GM21360 (cell line): ENCODE measurements at regions not wholly inside any gene's neighbourhood (a gene's known extent, or its start where the extent isn't known, plus 50 kb on each side); places are given as distances from the start of the nearest gene placed in this dataset.
"Not testable (repeated sequence)": the region's sequence is repeated elsewhere in the genome, so short reads cannot be mapped to it uniquely, and the experiment has no call there.

ENCODE experiments used
- ATAC-seq: cut with Tn5 transposase; IDR thresholded peaks from one replicate; pipeline ENCODE4 v1.9.1; 2021; ENCODE audit warnings: mild to moderate bottlenecking, moderate library complexity; ENCODE audit not compliant: unreplicated experiment

DNA sequence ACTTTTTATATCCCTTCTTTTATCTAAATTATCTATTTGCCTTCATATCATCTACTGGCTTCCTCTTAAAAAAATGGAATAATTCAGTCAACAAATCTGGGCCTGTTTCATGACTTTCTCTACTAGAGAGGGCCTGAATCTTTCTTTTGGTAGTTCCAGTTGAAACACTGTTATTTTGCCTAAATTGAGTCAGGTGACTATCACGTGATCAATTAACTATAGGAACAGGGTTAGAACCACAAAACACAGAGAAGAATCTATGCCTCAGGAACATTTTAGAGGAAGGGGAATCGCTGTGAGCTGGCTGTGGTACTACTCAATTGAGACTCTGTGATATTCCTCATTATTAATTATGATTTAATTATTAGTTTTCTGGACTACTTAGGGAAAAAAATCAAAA lies 736.7 kb upstream of the PITX2 start:
- no peak for ATAC-seq

- ATAC-seq: no peak
These were observed 738.0 kb upstream of the PITX2 start for GRCh38 chr4:111360906-111361305.

DNA sequence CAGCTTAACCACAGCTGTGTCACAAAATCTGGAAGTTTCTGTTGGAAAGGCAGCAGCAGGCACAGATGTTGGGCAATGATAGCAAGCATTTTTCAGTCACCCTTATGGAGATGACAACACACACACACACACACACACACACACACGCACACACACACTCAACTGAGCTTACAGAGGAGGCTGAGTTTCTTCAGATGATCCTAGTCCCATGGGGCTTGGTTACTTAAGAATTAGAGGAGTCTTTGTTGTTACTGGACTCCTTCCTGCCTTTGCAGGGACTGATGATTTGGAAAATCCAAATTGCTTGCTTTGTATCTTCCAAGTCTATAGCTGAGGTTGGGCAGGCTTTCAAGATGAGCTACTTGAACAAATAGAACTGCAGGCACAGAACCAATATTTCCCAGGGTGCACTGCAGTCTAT lies 740.1 kb upstream of the PITX2 start:
- no peak for ATAC-seq

DNA sequence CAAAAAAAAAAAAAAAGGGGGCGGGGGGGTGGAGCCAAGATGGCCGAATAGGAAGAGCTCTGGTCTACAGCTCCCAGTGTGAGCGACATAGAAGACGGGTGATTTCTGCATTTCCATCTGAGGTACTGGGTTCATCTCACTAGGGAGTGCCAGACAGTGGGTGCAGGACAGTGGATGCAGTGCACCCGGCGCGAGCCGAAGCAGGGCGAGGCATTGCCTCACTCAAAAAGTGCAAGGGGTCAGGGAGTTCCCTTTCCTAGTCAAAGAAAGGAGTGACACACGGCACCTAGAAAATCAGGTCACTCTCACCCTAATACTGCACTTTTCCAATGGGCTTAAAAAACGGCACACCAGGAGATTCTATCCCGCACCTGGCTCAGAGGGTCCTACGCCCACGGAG lies 755.0 kb upstream of the PITX2 start:
- ATAC-seq: not testable (repeated sequence)

DNA sequence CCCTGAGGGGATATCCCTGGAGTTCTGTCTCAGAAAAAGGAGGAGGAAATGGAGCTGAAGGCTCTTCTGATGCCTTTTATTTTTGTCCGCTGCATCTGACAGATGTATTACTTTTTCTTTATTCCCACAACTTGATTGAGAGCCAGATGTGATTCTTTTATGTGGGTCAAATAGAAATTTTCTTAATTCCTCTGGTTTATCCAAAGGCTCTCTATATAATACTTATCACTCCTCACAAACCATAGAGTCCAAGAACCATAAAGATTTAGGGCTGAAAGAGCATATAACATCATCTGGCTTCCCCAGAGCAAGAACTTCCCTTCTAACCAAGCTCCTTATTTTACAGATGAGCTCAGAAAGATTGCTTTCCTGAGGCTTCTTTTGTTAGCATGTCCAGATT lies 756.7 kb upstream of the FAM241A start:
- no peak for ATAC-seq

DNA sequence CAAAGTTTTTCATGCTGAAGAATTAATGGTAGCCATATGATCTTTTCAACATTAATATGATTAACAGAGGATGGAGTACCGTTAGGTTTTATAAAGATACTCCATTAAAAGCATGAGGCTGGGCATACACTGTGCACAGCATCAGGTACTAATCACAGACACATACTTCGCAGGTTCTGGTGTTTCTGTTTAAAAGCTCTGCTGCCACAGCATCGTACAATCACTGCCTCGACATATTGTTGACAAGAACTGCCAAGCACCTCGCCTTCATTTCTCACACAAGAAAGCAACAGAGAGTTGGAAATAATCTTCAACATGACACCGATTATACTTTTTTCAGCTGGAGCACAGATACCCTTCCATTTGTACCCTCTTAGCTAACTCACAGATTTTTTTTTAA lies 753.4 kb upstream of the FAM241A start:
- ATAC-seq: no peak

- no peak for ATAC-seq
These were observed 751.5 kb upstream of the FAM241A start for GRCh38 chr4:111393781-111394180.

- ATAC-seq: no peak
These were observed 746.3 kb upstream of the FAM241A start for GRCh38 chr4:111398906-111399330.

DNA sequence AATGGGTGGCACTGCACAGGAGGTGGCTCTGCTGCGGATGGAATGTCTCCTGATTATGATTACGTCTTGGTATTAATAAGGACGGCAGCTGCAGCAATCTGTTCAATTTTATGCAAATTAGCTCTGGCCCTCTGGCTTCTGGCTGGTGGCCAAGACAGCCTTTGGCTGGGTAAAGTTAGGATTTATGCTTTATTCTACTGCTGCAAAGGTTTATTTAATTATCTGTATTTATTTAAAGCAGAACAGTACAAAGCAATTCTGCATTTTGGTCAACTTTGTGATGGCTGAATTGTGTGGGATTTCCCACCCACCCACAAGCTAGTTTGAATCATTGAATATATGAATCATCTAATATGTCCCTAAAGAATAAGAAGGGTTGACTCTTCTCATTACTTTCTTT lies 745.6 kb upstream of the FAM241A start:
- ATAC-seq: no peak

GRCh38 chr4:111400741-111401140 lies 744.5 kb upstream of the FAM241A start:
- no peak for ATAC-seq

DNA sequence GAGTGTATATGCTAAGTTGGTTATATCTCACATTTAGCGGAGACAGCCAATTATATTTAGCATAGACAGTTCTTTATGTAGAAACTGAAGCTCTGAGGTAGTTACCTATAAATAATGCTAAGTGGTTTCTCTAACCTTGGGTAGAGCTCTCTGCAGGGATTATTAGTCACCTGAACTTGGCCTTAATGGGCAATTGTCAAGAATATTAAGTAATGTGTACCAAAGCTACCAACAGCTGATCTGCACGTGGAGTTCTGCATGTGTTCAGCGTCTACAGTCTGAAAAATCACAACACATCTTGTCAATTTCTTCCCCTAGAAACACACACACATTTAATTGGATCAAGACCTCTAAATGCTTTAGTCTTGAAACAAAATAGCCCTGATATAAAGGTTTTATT lies 740.6 kb upstream of the FAM241A start:
- ATAC-seq: no peak

DNA sequence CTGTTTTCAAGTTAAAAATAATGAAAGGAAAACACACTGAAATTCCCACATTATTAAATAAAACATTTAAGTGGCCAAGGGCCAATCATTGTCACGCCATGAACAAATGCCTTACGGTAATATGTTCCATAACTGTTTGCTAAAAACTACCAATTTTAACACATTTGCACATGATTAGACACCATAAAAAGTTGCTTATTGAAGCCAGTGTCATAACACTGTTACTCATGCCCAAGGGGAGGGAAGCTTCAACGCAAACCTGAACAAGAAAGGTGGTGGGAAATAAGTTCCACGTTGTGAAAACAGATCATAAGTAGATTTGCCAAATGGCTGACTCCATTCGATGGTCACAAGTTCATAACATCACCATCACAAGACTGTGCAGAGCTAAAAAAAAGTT lies 739.3 kb upstream of the FAM241A start:
- ATAC-seq: no peak

DNA sequence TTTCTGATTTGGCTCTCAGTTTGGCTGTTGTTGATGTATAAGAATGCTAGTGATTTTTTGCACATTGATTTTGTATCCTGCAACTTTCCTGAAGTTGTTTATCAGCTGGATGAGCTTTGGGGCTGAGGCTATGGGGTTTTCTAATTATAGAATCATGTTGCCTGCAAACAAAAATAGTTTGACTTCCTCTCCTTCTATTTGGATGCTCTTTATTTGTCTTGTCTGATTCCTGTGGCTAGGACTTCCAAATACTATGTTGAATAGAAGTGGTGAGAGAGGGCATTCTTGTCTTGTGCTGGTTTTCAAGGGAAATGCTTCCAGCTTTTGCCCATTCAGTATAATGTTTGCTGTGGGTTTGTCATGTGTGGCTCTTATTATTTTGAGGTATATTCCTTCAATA lies 734.7 kb upstream of the FAM241A start:
- no peak for ATAC-seq

GRCh38 chr4:111417521-111417920 lies 727.7 kb upstream of the FAM241A start:
- no peak for ATAC-seq

GRCh38 chr4:111433441-111433840 lies 711.8 kb upstream of the FAM241A start:
- no peak for ATAC-seq

DNA sequence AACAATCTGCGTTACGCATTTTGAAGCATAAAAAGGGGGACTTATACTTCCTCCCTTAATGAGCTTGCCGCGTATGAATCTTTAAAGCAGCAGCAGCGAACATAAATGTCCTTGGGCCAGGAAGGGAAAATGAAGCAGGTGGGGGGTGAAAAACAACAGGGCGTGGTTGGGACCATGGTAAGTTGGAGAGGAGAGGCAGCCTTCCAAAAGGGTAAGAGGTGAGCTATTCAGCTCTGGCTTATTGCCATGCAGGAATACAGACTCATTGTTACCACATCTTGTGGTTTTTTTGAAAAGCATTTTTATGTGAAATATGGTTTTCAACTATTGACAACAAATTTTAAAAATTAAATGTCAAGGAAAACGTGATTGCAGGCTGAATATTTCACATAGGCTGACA lies 710.7 kb upstream of the FAM241A start:
- ATAC-seq: no peak

DNA sequence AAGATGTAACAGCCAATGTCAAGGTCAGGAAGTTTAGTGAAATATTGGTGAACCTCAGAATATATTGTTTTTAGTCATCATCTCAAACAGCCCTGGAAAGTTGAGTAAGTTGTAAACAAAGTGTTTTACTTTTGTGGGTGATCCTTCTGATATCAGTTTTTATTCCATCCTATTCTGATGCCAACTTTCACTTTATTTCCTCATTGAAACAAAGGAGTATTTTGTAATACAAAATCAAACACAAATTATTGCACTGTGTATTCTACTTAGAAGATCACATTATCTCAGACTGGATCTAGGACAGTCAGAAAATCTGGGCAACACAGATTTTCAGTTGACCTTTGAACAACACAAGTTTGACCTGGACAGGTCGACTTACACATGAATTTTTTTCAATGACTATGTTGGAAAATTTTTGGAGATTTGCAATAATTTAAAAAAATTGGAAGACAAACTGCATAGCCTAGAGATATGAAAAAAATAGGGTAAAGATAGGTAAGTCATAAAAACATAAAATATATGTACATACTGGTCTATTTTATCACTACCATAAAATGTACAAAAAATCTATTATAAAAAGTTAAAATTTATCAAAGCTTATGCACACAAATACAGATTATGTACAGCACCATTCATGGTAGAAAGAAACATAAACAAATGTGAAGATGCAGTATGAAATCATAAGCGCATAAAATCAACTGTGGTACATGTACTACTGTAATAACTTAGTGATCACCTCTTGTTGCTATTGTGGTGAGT lies 709.1 kb upstream of the FAM241A start:
- no peak for ATAC-seq

DNA sequence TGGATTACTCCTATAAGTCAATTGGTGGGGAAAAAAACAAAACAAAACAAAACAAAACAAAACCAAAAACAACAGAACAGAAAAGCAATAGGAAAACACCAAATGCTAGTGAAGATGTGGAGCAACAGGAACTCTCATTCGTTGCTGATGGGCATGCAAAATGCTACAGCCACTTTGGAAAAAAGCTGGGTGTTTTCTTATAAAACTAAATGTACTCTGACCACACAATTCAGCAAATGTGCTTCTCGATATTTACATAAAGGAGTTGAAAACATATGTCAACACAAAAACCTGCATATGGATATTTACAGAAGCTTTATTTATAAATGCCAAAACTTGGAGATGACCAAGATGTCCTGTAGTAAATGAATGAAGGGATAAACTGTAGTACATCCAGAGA lies 703.6 kb upstream of the FAM241A start:
- ATAC-seq: no peak

DNA sequence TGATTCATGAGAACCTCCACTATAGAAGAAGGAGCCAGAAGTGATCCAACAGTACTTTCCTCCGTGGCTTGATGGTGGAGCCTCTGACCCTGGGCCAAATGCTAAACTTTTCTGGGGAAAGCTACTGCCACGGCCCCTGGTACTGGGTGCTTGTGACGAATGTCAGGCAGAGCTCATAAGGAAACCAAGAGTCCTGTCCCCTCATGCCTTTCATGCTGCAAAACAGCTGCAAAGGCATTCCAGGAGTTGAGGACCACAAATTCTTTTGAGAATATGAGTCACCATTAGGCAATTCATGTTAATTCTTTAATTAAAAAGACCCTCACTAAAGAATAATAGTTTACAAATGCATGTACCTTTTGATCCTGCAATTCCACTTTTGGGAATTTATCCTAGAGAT lies 700.4 kb upstream of the FAM241A start:
- ATAC-seq: not testable (repeated sequence)

- ATAC-seq: no peak
These were observed 695.6 kb upstream of the FAM241A start for GRCh38 chr4:111449657-111450056.

DNA sequence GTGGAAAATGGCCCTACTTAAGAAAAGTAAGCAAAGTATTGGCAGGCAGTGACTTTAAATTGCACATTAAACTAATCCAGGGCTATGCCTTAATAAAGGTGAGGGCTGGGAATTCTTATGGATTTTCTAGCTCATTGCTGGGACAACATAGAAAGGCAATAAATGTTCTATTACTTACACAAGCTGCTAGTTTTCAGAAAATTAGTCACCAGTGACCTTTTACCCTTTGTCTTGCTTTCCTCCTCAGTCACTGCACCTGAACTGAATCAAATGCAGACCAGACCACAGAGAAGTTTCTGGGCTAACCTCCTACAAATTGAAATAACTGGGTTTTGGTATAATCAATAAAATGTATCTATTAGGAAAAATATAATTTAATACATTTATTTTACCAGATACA lies 694.4 kb upstream of the FAM241A start:
- ATAC-seq: no peak

DNA sequence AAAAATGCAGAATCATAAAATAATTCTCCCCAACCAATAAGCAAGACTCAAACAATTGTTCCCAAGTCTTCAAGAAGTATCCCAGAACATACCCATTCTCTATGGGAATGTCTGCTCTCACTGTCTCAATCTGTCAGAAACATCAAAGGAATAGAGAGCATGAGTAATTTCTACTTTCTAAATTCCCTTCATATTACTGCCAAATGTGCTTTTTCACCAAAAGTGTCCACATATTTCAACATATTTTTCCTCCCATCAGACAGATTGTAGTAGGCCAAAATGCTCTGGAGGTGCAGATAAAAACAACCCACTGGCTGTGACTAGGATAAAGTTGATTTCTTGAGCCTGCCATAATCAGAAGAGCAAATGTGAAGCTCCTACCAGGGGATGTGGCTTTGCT lies 692.0 kb upstream of the FAM241A start:
- no peak for ATAC-seq

GRCh38 chr4:111454961-111455360 lies 690.3 kb upstream of the FAM241A start:
- ATAC-seq: no peak
